Sigmoid colon (tissue), 6 donors: ENCODE measurements at regions not wholly inside any gene's neighbourhood (a gene's known extent, or its start where the extent isn't known, plus 50 kb on each side); places are given as distances from the start of the nearest gene placed in this dataset.
"Not testable (repeated sequence)": the region's sequence is repeated elsewhere in the genome, so short reads cannot be mapped to it uniquely, and the experiment has no call there.

ENCODE experiments used
- DNase-seq: peaks from one replicate; pipeline ENCODE4 v3.0.0-alpha.2; 2019
- H3K27ac ChIP-seq, 4 donors: fragments of 200-600 bp; sonication (generic); one replicate each; pipeline ENCODE4 v1.5.1; 2016 to 2019; ENCODE audit warnings: mild to moderate bottlenecking in 1 of 4
- H3K27me3 ChIP-seq, 3 donors: fragments of 200-600 bp; sonication (generic); one replicate each; pipeline ENCODE4 v1.5.1; 2019; ENCODE audit warnings: mild to moderate bottlenecking in 1 of 3
- H3K36me3 ChIP-seq, 4 donors: fragments of 200-600 bp; sonication (generic); one replicate each; pipeline ENCODE4 v1.5.1; 2016 to 2019
- H3K4me1 ChIP-seq, 4 donors: fragments of 200-600 bp; sonication (generic); one replicate each; pipeline ENCODE4 v1.5.1; 2017 to 2019
- H3K4me3 ChIP-seq, 4 donors: fragments of 200-600 bp; sonication (generic); one replicate each; pipeline ENCODE4 v1.5.1; 2017 to 2019; ENCODE audit warnings: mild to moderate bottlenecking in 2 of 4, moderate library complexity in 1 of 4
- H3K9me3 ChIP-seq, 4 donors: fragments of 200-600 bp in 3 of 4; sonication (generic) in 3 of 4; one replicate each; pipeline versions ENCODE4 v1.5.1 to v1.6.1; 2013 to 2019
- EP300 ChIP-seq, 4 donors: sonication (generic); formaldehyde crosslinking; IDR thresholded peaks; one replicate each; pipeline ENCODE4 v1.6.1; 2017; ENCODE audit warnings: antibody characterized with exemption in 4 of 4
- POLR2A ChIP-seq, 2 donors: fragments of 450-650 bp; IDR thresholded peaks; one replicate each; pipeline ENCODE4 v1.6.1; 2016; ENCODE audit warnings: antibody characterized with exemption in 2 of 2, mild to moderate bottlenecking in 2 of 2, moderate library complexity in 2 of 2
- POLR2AphosphoS5 ChIP-seq, 4 donors: sonication (generic); formaldehyde crosslinking; IDR thresholded peaks; one replicate each; pipeline ENCODE4 v1.6.1; 2017; ENCODE audit warnings: antibody characterized with exemption in 4 of 4
- WGBS, 2 donors: extraction: QIAGEN DNeasy Blood & Tissue Kit; methylation state at CpG; one replicate each; pipeline ENCODE4 v1.1.7; 2013; 5-methylcytosine and 5-hydroxymethylcytosine counted together
- intact Hi-C: fragments of 100-400 bp; cut with DNase I; formaldehyde crosslinking; loops from one replicate; pipeline ENCODE4 v1.15.1; 2023
- TF ChIP-seq, protein P1 (sequence below), 4 experiments: fragments of 450-650 bp in 3 of 4; fragments of 200-600 bp in 1 of 4; IDR thresholded peaks; one replicate each; pipeline ENCODE4 v1.5.1; 2016 to 2019; ENCODE audit warnings: antibody characterized with exemption in 4 of 4, mild to moderate bottlenecking in 3 of 4, moderate library complexity in 2 of 4
- donor health status: healthy with polysubstance abuse.
- donor health status: healthy.

DNA sequence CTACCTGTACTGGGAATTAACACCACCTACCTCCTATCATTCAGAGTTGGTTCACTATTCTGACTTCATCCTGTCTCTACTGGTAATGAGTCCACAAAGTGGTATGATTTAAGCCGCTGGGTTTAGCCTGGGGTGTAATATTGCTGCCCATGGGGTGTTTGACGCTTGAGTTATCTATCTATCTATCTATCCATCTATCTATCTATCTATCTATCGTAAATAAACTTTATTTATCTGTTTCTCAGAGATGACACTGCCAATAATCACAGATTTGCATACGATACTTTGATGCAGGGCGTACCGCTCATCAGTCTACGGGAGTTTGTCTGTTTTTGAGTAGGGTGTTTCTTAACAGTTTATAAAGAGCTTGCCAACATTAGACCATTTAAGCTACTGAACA lies 73.6 kb upstream of the ZNF184 start:
- DNase-seq: no peak

DNA sequence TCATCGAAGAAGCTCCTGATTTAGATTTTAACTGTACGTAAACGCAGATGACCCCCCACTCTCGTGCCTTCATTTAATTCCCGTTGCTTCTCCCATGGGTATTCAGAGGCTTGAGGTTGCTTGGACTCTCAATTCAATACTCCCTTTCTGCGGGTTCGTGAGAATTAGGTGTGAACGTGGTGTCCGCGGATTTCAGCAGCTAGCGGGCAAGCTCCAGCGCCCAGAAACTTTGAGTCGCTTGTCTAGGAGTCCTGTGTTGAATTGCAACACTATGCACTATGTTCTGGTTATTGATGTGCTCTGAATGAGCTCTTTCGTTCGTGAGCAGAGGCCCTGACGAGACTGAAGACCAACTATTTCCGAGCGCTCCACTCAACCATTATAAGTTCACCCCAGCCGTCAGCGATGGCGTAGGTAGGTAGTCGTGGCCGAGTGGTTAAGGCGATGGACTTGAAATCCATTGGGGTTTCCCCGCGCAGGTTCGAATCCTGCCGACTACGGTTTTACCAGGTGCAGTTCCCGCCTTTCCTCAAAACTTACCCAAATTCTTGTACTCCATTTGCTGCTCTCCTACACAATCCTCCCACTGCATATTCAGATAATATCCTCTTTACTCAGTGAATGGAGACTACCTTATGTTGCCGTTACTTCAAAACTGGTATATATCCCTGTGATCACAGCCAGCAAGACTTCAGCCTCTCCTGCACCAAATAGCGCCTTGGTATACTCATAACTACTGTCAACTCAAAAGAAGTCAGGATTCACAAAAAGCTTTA lies 72.6 kb upstream of the ZNF184 start:
- WGBS, 2 donors: 9 to 26% methylated on average over 32 of the region's 32 CpGs
- intact Hi-C loops: no loop called here
- H3K4me3 ChIP-seq: no peak overlapping the region
- no peak for DNase-seq
- no peaks in the 10 kb centered on the region for H3K36me3 ChIP-seq
- no peak for TF ChIP-seq POLR2A (IDR thresholded peaks at IDR 0.05)
- no peak for TF ChIP-seq POLR2AphosphoS5 (IDR thresholded peaks at IDR 0.05)
- TF ChIP-seq, protein P1, sequence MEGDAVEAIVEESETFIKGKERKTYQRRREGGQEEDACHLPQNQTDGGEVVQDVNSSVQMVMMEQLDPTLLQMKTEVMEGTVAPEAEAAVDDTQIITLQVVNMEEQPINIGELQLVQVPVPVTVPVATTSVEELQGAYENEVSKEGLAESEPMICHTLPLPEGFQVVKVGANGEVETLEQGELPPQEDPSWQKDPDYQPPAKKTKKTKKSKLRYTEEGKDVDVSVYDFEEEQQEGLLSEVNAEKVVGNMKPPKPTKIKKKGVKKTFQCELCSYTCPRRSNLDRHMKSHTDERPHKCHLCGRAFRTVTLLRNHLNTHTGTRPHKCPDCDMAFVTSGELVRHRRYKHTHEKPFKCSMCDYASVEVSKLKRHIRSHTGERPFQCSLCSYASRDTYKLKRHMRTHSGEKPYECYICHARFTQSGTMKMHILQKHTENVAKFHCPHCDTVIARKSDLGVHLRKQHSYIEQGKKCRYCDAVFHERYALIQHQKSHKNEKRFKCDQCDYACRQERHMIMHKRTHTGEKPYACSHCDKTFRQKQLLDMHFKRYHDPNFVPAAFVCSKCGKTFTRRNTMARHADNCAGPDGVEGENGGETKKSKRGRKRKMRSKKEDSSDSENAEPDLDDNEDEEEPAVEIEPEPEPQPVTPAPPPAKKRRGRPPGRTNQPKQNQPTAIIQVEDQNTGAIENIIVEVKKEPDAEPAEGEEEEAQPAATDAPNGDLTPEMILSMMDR (IDR thresholded peaks at IDR 0.05): no peak
- TF ChIP-seq EP300 (IDR thresholded peaks at IDR 0.05): no peak
- peaks cover 25 to 94% (median 69%) of the 10 kb centered on the region in 3 donors for H3K27me3 ChIP-seq
- no peaks in the 10 kb centered on the region for H3K9me3 ChIP-seq
- H3K4me1 ChIP-seq: peaks cover 0 to 13% (median 4%) of the 10 kb centered on the region in 4 donors
- no peak overlapping the region for H3K27ac ChIP-seq

More for the DNA sequence above, 73.6 kb upstream of the ZNF184 start:
- Histone ChIP-seq H3K27me3 (peaks cover 25 to 100% (median 75%) of the 10 kb centered on the region in 3 donors), H3K9me3 (no peaks in the 10 kb centered on the region), H3K36me3 (no peaks in the 10 kb centered on the region), H3K4me1 (peaks cover 0 to 13% (median 4%) of the 10 kb centered on the region in 4 donors), H3K4me3 (no peak overlapping the region), H3K27ac (no peak overlapping the region)
- intact Hi-C loops: no loop called here
- 84 to 87% methylated on average over 7 of the region's 7 CpGs for WGBS, 2 donors
- TF ChIP-seq POLR2AphosphoS5 (IDR thresholded peaks at IDR 0.05) (no peak), POLR2A (IDR thresholded peaks at IDR 0.05) (no peak), EP300 (IDR thresholded peaks at IDR 0.05) (no peak)
- TF ChIP-seq, protein P1 (IDR thresholded peaks at IDR 0.05): no peak

DNA sequence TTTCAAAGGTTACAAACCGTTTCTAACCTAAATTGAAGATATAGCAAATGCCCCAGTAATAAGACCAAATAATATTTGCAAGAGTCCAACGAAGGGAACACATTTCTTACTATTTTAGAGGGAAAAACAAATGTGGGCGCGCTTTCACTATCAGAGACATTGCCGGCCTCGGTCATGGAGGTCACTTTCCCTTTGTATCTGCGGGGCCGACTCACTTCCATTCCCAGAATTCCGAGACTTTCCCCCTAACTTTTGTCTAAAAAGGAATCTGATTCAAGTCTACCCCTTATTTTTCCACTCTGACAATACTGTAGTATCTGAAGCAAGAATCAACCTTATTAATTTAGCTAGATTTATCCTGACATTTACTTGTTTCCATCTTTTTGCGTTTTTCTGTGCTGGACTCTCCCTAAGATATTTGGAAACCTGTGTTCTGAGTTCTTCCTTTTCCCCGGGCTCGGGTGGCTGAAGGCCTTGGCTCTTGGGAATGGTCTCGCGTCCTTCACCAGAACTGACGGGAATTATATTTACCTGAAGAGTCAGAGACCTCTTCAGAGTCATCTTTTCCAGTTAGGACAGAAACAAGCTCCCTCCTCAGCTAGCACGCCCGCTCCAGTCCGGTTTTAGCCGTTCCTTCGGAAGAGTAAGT lies 71.8 kb upstream of the ZNF184 start:
- Histone ChIP-seq H3K4me3 (no peak overlapping the region), H3K9me3 (no peaks in the 10 kb centered on the region), H3K4me1 (peaks cover 0 to 13% (median 4%) of the 10 kb centered on the region in 4 donors), H3K36me3 (no peaks in the 10 kb centered on the region), H3K27ac (no peak overlapping the region), H3K27me3 (peaks cover 25 to 92% (median 65%) of the 10 kb centered on the region in 3 donors)
- intact Hi-C loops: no loop called here
- DNase-seq: no peak
- WGBS, 2 donors: 5 to 15% methylated on average over 20 of the region's 20 CpGs
- TF ChIP-seq POLR2AphosphoS5 (IDR thresholded peaks at IDR 0.05): no peak
- no peak for TF ChIP-seq EP300 (IDR thresholded peaks at IDR 0.05)
- TF ChIP-seq, protein P1 (IDR thresholded peaks at IDR 0.05): no peak
- no peak for TF ChIP-seq POLR2A (IDR thresholded peaks at IDR 0.05)

DNA sequence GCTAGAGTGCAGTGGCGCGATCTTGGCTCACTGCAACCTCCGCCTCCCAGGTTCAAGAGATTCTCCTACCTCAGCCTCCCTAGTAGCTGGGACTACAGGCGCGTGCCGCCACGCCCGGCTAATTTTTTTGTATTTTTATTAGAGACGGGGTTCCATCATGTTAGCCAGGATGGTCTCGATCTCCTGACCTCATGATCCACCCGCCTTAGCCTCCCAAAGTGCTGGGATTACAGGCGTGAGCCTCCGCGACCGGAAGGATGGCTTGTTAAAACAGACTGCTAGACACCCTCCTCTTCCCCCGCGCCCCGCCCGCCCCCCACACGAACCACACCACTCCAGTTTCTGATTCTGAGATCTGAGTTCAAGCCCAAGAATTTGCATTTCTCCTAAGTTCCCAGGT lies 71.2 kb upstream of the ZNF184 start:
- Histone ChIP-seq H3K27me3 (peaks cover 24 to 92% (median 66%) of the 10 kb centered on the region in 3 donors), H3K4me1 (peaks cover 0 to 13% (median 4%) of the 10 kb centered on the region in 4 donors)
- intact Hi-C loops, H3K4me3 ChIP-seq, H3K36me3 ChIP-seq, DNase-seq, H3K9me3 ChIP-seq, H3K27ac ChIP-seq: not testable (repeated sequence)
- 22 to 40% methylated on average over 20 of the region's 20 CpGs for WGBS, 2 donors

DNA sequence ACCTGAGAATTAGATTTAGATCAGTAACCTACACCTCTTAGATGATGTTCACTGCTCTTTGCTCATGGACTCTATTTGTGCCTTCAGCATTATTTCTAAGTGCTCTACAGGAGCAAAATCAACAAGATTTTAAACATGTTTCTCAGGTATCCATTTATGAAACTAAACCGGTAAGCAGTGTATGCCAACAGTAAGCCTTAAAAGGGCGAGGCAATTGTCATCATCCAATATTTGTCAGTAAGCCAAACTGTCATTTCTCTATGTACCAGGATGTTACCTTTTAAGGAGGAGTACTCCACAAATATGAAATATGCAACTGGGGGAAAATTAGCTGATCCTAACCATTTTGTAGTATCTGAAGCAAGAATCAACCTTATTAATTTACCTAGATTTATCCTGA lies 69.6 kb upstream of the ZNF184 start:
- WGBS, 2 donors: 31 to 66% methylated on average over 2 of the region's 2 CpGs
- TF ChIP-seq POLR2A (IDR thresholded peaks at IDR 0.05): no peak
- TF ChIP-seq, protein P1 (IDR thresholded peaks at IDR 0.05): no peak
- TF ChIP-seq EP300 (IDR thresholded peaks at IDR 0.05): no peak
- TF ChIP-seq POLR2AphosphoS5 (IDR thresholded peaks at IDR 0.05): no peak
- Histone ChIP-seq H3K36me3 (no peaks in the 10 kb centered on the region), H3K4me3 (no peak overlapping the region), H3K4me1 (peaks cover 0 to 13% (median 4%) of the 10 kb centered on the region in 4 donors), H3K9me3 (no peaks in the 10 kb centered on the region), H3K27me3 (peaks cover 18 to 91% (median 55%) of the 10 kb centered on the region in 3 donors), H3K27ac (no peak overlapping the region)
- no peak for DNase-seq
- intact Hi-C loops: no loop called here
